ENCODE measurements at regions not wholly inside any gene's neighbourhood (a gene's known extent, or its start where the extent isn't known, plus 50 kb on each side); places are given as distances from the start of the nearest gene placed in this dataset.

DNA sequence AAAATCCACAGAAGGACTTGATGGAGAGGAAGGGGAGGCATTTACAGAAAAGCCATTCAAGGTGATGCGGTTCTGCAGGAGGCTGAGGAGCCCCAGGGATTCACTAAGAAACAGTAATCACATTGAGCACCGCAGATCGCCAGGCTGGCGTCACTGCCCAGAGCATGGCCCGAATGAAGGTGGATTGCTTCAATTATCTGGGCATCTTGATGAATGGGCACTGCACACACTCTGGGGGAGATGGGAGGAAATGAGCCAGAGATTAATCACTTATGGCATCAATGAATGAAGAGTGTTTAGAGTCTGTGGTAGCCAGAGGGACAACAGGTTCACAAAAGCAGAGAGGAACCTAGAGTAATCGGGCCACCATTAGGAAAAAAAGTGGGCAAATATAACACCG lies 292.1 kb downstream of the ZEB1 start:
- in situ Hi-C loops (cut with HindIII; ENCODE audit: low pct_unique_long_range_greater_than_20kb, low sequenced_read_pairs) (no loop called here), intact Hi-C loops (cut with micrococcal nuclease; ENCODE audit: unreplicated experiment) (no loop called here)
- ATAC-seq = no peak
- DNase-seq (ENCODE audit: low read depth, low spot score) = no peak
- H3K27ac ChIP-seq (ENCODE audit: low read length) = no peak overlapping the region
- no TSS peak for BruUV-seq (replicated peaks)
- no peaks in the 10 kb centered on the region for H3K36me3 ChIP-seq (ENCODE audit: control insufficient read depth, insufficient read depth, low read length)
- ChIA-PET POLR2A (no interaction called here), CTCF (no interaction called here)
- no peaks in the 10 kb centered on the region for H3K4me1 ChIP-seq (ENCODE audit: control insufficient read depth, insufficient read depth, low read length)
- H3K4me3 ChIP-seq (ENCODE audit: low read depth in 2 of 2, low read length in 2 of 2) = no peak overlapping the region
- no peaks in the 10 kb centered on the region for H3K9me3 ChIP-seq (ENCODE audit: control insufficient read depth, insufficient read depth, low read depth, low read length)
- no peaks in the 10 kb centered on the region for H3K27me3 ChIP-seq (ENCODE audit: control insufficient read depth, insufficient read depth, low read length)
- TF ChIP-seq, protein P1, sequence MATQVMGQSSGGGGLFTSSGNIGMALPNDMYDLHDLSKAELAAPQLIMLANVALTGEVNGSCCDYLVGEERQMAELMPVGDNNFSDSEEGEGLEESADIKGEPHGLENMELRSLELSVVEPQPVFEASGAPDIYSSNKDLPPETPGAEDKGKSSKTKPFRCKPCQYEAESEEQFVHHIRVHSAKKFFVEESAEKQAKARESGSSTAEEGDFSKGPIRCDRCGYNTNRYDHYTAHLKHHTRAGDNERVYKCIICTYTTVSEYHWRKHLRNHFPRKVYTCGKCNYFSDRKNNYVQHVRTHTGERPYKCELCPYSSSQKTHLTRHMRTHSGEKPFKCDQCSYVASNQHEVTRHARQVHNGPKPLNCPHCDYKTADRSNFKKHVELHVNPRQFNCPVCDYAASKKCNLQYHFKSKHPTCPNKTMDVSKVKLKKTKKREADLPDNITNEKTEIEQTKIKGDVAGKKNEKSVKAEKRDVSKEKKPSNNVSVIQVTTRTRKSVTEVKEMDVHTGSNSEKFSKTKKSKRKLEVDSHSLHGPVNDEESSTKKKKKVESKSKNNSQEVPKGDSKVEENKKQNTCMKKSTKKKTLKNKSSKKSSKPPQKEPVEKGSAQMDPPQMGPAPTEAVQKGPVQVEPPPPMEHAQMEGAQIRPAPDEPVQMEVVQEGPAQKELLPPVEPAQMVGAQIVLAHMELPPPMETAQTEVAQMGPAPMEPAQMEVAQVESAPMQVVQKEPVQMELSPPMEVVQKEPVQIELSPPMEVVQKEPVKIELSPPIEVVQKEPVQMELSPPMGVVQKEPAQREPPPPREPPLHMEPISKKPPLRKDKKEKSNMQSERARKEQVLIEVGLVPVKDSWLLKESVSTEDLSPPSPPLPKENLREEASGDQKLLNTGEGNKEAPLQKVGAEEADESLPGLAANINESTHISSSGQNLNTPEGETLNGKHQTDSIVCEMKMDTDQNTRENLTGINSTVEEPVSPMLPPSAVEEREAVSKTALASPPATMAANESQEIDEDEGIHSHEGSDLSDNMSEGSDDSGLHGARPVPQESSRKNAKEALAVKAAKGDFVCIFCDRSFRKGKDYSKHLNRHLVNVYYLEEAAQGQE (IDR thresholded peaks at IDR 0.05; ENCODE audit: insufficient read depth in 1 of 2, low read depth in 2 of 2, low read length in 1 of 2) = no peak
- TF ChIP-seq, protein P2, sequence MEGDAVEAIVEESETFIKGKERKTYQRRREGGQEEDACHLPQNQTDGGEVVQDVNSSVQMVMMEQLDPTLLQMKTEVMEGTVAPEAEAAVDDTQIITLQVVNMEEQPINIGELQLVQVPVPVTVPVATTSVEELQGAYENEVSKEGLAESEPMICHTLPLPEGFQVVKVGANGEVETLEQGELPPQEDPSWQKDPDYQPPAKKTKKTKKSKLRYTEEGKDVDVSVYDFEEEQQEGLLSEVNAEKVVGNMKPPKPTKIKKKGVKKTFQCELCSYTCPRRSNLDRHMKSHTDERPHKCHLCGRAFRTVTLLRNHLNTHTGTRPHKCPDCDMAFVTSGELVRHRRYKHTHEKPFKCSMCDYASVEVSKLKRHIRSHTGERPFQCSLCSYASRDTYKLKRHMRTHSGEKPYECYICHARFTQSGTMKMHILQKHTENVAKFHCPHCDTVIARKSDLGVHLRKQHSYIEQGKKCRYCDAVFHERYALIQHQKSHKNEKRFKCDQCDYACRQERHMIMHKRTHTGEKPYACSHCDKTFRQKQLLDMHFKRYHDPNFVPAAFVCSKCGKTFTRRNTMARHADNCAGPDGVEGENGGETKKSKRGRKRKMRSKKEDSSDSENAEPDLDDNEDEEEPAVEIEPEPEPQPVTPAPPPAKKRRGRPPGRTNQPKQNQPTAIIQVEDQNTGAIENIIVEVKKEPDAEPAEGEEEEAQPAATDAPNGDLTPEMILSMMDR (IDR thresholded peaks at IDR 0.05) = no peak
- TF ChIP-seq POLR2AphosphoS5 (IDR thresholded peaks at IDR 0.05; ENCODE audit: low read depth, low read length) (no peak), TCF7L2 (IDR thresholded peaks at IDR 0.05; ENCODE audit: low read depth, low read length) (no peak), SIN3A (IDR thresholded peaks at IDR 0.05; ENCODE audit: borderline replicate concordance, insufficient read depth, low read depth, low read length) (no peak)

DNA sequence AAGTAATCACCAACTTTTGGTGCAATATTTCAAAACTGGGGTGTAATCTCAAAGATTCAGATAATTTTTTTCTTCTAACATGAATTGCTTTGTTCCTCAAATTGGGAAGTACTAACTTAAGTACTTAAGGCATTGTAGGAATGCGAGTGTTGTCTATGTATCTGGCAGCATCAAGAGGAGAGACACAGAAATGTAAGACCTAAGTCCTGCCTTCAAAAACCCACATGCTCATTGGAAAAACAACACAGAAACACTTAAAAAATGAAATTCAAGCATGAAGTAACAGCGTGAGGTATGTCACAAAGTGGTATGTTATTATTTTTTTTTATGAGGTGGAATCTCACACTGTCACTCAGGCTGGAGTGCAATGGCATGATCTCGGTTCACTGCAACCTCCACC lies 288.5 kb downstream of the ZEB1 start:
- DNase-seq (ENCODE audit: low read depth, low spot score) = no peak
- Histone ChIP-seq H3K27me3 (ENCODE audit: control insufficient read depth, insufficient read depth, low read length) (no peaks in the 10 kb centered on the region), H3K4me3 (ENCODE audit: low read depth in 2 of 2, low read length in 2 of 2) (no peak overlapping the region), H3K36me3 (ENCODE audit: control insufficient read depth, insufficient read depth, low read length) (no peaks in the 10 kb centered on the region), H3K4me1 (ENCODE audit: control insufficient read depth, insufficient read depth, low read length) (0 out of 2 replicates have a peak, but pooled peaks cover 5% of the 10 kb centered on the region), H3K27ac (ENCODE audit: low read length) (no peak overlapping the region), H3K9me3 (ENCODE audit: control insufficient read depth, insufficient read depth, low read depth, low read length) (no peaks in the 10 kb centered on the region)
- in situ Hi-C loops (cut with HindIII; ENCODE audit: low pct_unique_long_range_greater_than_20kb, low sequenced_read_pairs) = no loop called here
- intact Hi-C loops (cut with micrococcal nuclease; ENCODE audit: unreplicated experiment) = no loop called here
- ChIA-PET CTCF (no interaction called here), POLR2A (no interaction called here)
- ATAC-seq = no peak
- TF ChIP-seq, protein P1 (IDR thresholded peaks at IDR 0.05; ENCODE audit: insufficient read depth in 1 of 2, low read depth in 2 of 2, low read length in 1 of 2) = no peak
- TF ChIP-seq SIN3A (IDR thresholded peaks at IDR 0.05; ENCODE audit: borderline replicate concordance, insufficient read depth, low read depth, low read length) = no peak
- TF ChIP-seq, protein P2 (IDR thresholded peaks at IDR 0.05) = no peak
- no peak for TF ChIP-seq POLR2AphosphoS5 (IDR thresholded peaks at IDR 0.05; ENCODE audit: low read depth, low read length)
- no peak for TF ChIP-seq TCF7L2 (IDR thresholded peaks at IDR 0.05; ENCODE audit: low read depth, low read length)
- BruUV-seq (replicated peaks) = no TSS peak
